Left lung (tissue), 4 donors: ENCODE measurements at regions not wholly inside any gene's neighbourhood (a gene's known extent, or its start where the extent isn't known, plus 50 kb on each side); places are given as distances from the start of the nearest gene placed in this dataset.
A peak's percentile ranks its signal among the peaks of the same experiment; 100 is the strongest.
"Not testable (repeated sequence)": the region's sequence is repeated elsewhere in the genome, so short reads cannot be mapped to it uniquely, and the experiment has no call there.

Experiments
- ATAC-seq: fragments of 200-7000 bp; cut with Tn5 transposase; one replicate; pipeline ENCODE4 v1.9.1; 2020; ENCODE audit warnings: moderate library complexity
- DNase-seq, 4 donors: peaks; one replicate each; pipeline ENCODE4 v3.0.0-alpha.2; 2013 to 2020
- H3K27ac ChIP-seq, 2 donors: fragments of 200-600 bp; sonication (generic) in 1 of 2; one replicate each; pipeline versions ENCODE4 v1.5.0 to v1.8.0; 2020 to 2021
- H3K27me3 ChIP-seq, 2 donors: fragments of 200-600 bp; sonication (generic) in 1 of 2; one replicate each; pipeline versions ENCODE4 v1.5.0 to v1.8.0; 2020 to 2021
- H3K36me3 ChIP-seq, 2 donors: fragments of 200-600 bp; sonication (generic) in 1 of 2; one replicate each; pipeline versions ENCODE4 v1.5.0 to v1.8.0; 2020 to 2021
- H3K4me1 ChIP-seq, 2 donors: fragments of 200-600 bp; one replicate each; pipeline ENCODE4 v1.8.0; 2021
- H3K4me3 ChIP-seq, 2 donors: fragments of 200-600 bp; sonication (generic) in 1 of 2; one replicate each; pipeline versions ENCODE4 v1.5.0 to v1.8.0; 2020 to 2021; ENCODE audit warnings: mild to moderate bottlenecking in 1 of 2
- H3K9me3 ChIP-seq, 2 donors: fragments of 200-600 bp; sonication (generic) in 1 of 2; one replicate each; pipeline versions ENCODE4 v1.5.0 to v1.8.0; 2020 to 2021
- intact Hi-C, 2 donors: fragments of 100-400 bp; cut with DNase I; formaldehyde crosslinking; loops; one replicate each; pipeline versions ENCODE4 v1.11.2 to v1.14.2; 2022
- TF ChIP-seq, protein P1 (sequence below), 2 donors: fragments of 200-600 bp; sonication (generic) in 1 of 2; IDR thresholded peaks; one replicate each; pipeline versions ENCODE4 v1.5.0 to v1.8.0; 2021; ENCODE audit warnings: antibody characterized with exemption in 2 of 2
- donor health status: DM: no; HTN: yes; CAD: no.
- donor health status: DM: no; HTN: no; CAD: no.

DNA sequence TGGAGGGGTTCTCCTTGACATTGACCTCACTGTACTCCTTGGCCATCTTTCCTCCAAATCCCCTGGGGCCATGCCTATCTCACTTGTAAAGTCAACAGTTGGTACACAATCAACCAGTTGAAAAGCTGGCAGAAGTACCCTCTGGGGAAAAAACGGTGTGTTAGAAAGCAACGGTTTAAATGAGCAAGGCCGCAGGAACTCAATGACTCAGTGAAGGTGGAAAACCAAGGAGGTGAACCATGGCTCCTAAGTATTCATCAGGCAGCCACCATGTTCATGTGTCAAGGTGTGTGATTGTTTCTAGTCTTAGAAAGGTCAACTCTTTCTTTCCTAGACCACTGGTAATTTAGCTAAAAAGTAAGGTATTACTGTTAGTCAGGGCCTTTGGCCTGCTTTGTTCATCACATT is 130.9 kb upstream of the SATB1 start:
- H3K4me3 ChIP-seq: no peak overlapping the region
- H3K27me3 ChIP-seq: no peaks in the 10 kb centered on the region
- H3K36me3 ChIP-seq: no peaks in the 10 kb centered on the region
- no peaks in the 10 kb centered on the region for H3K9me3 ChIP-seq
- TF ChIP-seq, protein P1, sequence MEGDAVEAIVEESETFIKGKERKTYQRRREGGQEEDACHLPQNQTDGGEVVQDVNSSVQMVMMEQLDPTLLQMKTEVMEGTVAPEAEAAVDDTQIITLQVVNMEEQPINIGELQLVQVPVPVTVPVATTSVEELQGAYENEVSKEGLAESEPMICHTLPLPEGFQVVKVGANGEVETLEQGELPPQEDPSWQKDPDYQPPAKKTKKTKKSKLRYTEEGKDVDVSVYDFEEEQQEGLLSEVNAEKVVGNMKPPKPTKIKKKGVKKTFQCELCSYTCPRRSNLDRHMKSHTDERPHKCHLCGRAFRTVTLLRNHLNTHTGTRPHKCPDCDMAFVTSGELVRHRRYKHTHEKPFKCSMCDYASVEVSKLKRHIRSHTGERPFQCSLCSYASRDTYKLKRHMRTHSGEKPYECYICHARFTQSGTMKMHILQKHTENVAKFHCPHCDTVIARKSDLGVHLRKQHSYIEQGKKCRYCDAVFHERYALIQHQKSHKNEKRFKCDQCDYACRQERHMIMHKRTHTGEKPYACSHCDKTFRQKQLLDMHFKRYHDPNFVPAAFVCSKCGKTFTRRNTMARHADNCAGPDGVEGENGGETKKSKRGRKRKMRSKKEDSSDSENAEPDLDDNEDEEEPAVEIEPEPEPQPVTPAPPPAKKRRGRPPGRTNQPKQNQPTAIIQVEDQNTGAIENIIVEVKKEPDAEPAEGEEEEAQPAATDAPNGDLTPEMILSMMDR (IDR thresholded peaks at IDR 0.05): no peak
- intact Hi-C loops: loop anchor here in 1 of 2 donors (10.0 kb wide), 1 partner anchor 199 kb away; no protein-coding TSS in a partner anchor
- H3K27ac ChIP-seq: no peak overlapping the region
- DNase-seq (no peak), ATAC-seq (no peak)
- no peaks in the 10 kb centered on the region for H3K4me1 ChIP-seq

DNA sequence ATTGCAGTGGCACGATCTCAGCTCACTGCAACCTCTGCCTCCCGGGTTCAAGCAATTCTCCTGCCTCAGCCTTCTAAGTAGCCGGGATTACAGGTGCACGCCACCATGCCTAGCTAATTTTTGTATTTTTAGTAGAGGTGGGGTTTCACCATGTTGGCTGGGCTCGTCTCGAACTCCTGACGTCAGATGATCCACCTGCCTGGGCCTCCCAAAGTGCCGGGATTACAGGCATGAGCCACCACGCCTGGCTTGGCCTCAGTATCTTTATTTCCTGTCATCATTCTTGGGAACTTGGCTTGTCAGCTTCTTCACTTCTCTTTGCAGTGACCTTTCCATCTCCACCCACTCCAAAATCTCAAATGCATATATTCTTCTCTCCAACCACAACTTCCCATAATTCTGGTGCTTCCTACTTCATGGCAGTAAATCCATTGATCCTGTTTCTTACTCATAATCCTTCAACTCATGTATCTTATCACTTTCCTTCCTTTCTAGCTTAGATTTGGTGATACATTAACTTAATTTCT is 127.5 kb upstream of the SATB1 start:
- not testable (repeated sequence) for H3K36me3 ChIP-seq, H3K9me3 ChIP-seq, H3K4me1 ChIP-seq, DNase-seq, H3K27ac ChIP-seq, ATAC-seq, H3K27me3 ChIP-seq, H3K4me3 ChIP-seq
- intact Hi-C loops: loop anchor here in 1 of 2 donors (10.0 kb wide), 1 partner anchor 202 kb away; no protein-coding TSS in a partner anchor

DNA sequence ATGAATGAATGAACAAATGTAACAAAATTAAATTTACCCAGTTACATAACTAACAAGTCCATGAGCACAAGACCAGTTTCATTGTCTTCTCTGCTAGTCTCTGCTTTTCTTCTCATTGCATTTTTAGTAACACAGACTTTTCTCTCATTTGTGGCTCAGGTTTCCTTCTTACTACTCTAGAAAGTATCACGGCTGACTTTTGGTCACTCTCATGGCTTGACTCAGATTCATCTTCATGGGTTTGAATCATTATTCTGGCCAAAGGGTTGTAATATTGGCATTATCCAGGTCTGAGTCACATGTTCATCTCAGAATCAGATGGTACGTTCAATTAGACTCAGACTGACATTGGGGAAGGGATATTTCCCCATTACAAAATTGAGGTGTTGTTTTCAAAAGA is 121.5 kb upstream of the SATB1 start:
- ATAC-seq (no peak), DNase-seq (no peak)
- TF ChIP-seq, protein P1 (IDR thresholded peaks at IDR 0.05): no peak
- no peaks in the 10 kb centered on the region for H3K9me3 ChIP-seq
- H3K4me1 ChIP-seq: no peaks in the 10 kb centered on the region
- no peaks in the 10 kb centered on the region for H3K36me3 ChIP-seq
- H3K27ac ChIP-seq: no peak overlapping the region
- H3K27me3 ChIP-seq: no peaks in the 10 kb centered on the region
- intact Hi-C loops: no loop called here
- H3K4me3 ChIP-seq: no peak overlapping the region

DNA sequence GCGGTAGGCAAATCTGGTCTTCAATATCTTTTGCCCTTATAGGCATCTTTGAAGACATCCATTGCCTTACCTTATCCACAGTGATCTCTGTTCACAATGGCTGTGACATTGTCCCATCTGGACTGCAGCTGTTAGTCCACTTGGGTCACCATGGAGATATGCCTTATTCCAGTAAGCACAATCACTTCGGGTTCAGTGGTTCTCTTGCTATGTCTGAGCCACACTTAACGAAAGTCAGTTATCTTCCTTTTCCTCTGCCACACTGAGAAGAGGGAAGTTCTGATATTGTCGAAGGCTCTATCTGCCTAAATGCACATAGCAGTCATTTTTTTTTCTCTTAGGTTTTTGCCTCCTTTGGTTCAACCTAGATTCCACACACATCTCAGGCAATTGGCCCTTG is 119.0 kb upstream of the SATB1 start:
- ATAC-seq (no peak), DNase-seq (no peak)
- Histone ChIP-seq H3K27ac (no peak overlapping the region), H3K36me3 (no peaks in the 10 kb centered on the region), H3K9me3 (no peaks in the 10 kb centered on the region), H3K4me1 (no peaks in the 10 kb centered on the region), H3K27me3 (no peaks in the 10 kb centered on the region), H3K4me3 (no peak overlapping the region)
- TF ChIP-seq, protein P1 (IDR thresholded peaks at IDR 0.05): no peak
- intact Hi-C loops: no loop called here

DNA sequence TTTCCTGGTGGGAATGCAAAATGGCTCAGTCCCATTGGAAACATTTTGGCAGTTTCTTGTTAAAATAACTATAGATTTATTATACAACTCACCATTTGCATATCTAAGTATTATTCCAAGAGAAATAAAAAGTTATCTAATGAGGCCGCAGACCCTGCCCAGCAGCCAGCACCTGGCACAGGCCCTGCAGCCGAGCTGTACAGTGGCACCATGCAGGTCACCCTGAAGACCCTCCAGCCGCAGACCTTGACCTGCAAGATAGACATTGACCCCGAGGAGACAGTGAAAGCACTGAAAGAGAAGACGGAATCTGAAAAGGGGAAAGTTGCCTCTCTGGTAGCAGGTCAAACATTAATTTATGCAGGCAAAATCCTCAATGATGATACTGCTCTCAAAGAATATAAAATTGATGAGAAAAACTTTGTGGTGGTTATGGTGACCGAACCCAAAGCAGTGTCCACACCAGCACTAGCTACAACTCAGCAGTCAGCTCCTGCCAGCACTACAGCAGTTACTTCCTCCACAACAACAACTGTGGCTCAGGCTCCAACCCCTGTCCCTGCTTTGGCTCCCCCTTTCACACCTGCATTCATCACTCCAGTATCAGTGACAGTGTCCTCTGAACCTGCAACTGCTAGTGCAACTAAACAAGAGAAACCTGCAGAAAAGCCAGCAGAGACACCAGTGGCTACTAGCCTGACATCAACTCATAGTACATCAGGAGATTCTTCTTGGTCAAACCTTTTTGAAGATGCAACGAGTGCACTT is 113.5 kb upstream of the SATB1 start:
- no peaks in the 10 kb centered on the region for H3K36me3 ChIP-seq
- TF ChIP-seq, protein P1 (IDR thresholded peaks at IDR 0.05): no peak
- peak in 1 of 4 donors; percentile 61 for DNase-seq
- no peaks in the 10 kb centered on the region for H3K9me3 ChIP-seq
- H3K4me1 ChIP-seq: no peaks in the 10 kb centered on the region
- no peak for ATAC-seq
- no peaks in the 10 kb centered on the region for H3K27me3 ChIP-seq
- H3K27ac ChIP-seq: no peak overlapping the region
- no peak overlapping the region for H3K4me3 ChIP-seq
- intact Hi-C loops: no loop called here
